ENCODE measurements at regions not wholly inside any gene's neighbourhood (a gene's known extent, or its start where the extent isn't known, plus 50 kb on each side); places are given as distances from the start of the nearest gene placed in this dataset.

DNA sequence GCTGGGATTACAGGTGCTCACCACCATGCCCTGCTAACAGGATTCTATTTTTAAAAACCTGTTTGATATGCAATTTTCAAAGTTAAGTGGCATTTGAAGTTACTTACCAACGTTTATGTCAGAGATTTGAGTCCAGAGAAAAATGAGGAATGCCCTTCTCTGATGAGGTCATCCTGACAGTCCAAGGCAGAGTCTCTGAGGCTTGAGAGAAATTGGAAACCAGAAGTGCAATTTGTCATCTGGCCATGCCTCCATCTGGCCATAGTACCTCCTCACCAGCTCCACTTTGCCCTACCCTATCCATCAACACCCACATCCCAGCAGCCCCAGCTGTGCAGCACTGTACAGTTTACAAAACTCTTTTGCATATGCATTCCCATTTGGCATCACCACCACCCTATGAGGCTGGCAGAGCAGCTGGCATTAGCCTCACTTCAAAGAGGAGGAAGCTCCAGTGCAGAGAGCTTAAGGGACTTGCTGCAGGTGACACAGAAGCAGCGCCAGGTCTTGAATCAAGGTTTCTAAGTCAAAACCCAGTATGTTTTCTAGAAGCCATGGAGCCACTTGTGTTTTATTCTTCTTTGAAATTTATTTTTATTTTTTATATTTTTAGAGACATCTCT, 54.5 kb upstream of the PDZD8 start:
- TF ChIP-seq, protein P1, sequence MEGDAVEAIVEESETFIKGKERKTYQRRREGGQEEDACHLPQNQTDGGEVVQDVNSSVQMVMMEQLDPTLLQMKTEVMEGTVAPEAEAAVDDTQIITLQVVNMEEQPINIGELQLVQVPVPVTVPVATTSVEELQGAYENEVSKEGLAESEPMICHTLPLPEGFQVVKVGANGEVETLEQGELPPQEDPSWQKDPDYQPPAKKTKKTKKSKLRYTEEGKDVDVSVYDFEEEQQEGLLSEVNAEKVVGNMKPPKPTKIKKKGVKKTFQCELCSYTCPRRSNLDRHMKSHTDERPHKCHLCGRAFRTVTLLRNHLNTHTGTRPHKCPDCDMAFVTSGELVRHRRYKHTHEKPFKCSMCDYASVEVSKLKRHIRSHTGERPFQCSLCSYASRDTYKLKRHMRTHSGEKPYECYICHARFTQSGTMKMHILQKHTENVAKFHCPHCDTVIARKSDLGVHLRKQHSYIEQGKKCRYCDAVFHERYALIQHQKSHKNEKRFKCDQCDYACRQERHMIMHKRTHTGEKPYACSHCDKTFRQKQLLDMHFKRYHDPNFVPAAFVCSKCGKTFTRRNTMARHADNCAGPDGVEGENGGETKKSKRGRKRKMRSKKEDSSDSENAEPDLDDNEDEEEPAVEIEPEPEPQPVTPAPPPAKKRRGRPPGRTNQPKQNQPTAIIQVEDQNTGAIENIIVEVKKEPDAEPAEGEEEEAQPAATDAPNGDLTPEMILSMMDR (IDR thresholded peaks at IDR 0.05; ENCODE audit: partially characterized antibody, unreplicated experiment) = no peak
- Mint-ChIP-seq H3K4me3 (ENCODE audit: unreplicated experiment) (peak overlapping the region; percentile 30), H3K9me3 (ENCODE audit: unreplicated experiment) (peaks cover 3% of the 10 kb centered on the region), H3K27me3 (ENCODE audit: unreplicated experiment) (peaks cover 9% of the 10 kb centered on the region), H3K27ac (ENCODE audit: unreplicated experiment) (peak overlapping the region; percentile 54), H3K4me1 (ENCODE audit: low read depth, unreplicated experiment) (peaks cover 20% of the 10 kb centered on the region), H3K36me3 (ENCODE audit: unreplicated experiment) (no peaks in the 10 kb centered on the region)
- no peak for DNase-seq

DNA sequence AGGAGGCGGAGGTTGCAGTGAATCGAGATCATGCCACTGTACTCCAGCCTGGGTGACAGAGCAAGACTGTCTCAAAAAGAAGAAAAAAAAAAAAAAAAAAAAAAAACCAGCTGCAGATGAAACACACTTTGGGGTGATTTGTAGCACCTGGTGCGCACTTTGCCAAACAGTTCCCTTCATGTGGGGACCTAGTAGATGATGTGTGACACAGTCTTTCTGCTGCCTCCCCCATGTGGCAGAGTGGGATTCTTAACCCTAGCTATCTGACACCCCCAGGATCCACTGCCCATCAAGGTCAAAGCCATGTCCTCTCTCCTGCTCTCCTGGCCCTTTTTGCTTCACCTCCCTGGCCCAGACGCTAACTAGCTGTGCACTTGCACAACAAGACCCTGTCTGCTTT, 52.1 kb upstream of the PDZD8 start:
- DNase-seq = peak; percentile 30
- Mint-ChIP-seq H3K9me3 (ENCODE audit: unreplicated experiment) (peaks cover 3% of the 10 kb centered on the region), H3K4me1 (ENCODE audit: low read depth, unreplicated experiment) (peaks cover 20% of the 10 kb centered on the region), H3K27me3 (ENCODE audit: unreplicated experiment) (peaks cover 6% of the 10 kb centered on the region), H3K27ac (ENCODE audit: unreplicated experiment) (peak overlapping the region; percentile 90), H3K36me3 (ENCODE audit: unreplicated experiment) (no peaks in the 10 kb centered on the region), H3K4me3 (ENCODE audit: unreplicated experiment) (peak overlapping the region; percentile 66)
- TF ChIP-seq, protein P1 (IDR thresholded peaks at IDR 0.05; ENCODE audit: partially characterized antibody, unreplicated experiment) = no peak

GRCh38 chr10:117425974-117426566, 50.8 kb upstream of the PDZD8 start:
- no peak overlapping the region for H3K27ac Mint-ChIP-seq (ENCODE audit: unreplicated experiment)
- H3K27me3 Mint-ChIP-seq (ENCODE audit: unreplicated experiment) = peaks cover 6% of the 10 kb centered on the region
- no peak for DNase-seq
- H3K4me3 Mint-ChIP-seq (ENCODE audit: unreplicated experiment) = no peak overlapping the region
- peaks cover 4% of the 10 kb centered on the region for H3K36me3 Mint-ChIP-seq (ENCODE audit: unreplicated experiment)
- peaks cover 3% of the 10 kb centered on the region for H3K9me3 Mint-ChIP-seq (ENCODE audit: unreplicated experiment)
- peaks cover 20% of the 10 kb centered on the region for H3K4me1 Mint-ChIP-seq (ENCODE audit: low read depth, unreplicated experiment)
- TF ChIP-seq, protein P1 (IDR thresholded peaks at IDR 0.05; ENCODE audit: partially characterized antibody, unreplicated experiment) = no peak

DNA sequence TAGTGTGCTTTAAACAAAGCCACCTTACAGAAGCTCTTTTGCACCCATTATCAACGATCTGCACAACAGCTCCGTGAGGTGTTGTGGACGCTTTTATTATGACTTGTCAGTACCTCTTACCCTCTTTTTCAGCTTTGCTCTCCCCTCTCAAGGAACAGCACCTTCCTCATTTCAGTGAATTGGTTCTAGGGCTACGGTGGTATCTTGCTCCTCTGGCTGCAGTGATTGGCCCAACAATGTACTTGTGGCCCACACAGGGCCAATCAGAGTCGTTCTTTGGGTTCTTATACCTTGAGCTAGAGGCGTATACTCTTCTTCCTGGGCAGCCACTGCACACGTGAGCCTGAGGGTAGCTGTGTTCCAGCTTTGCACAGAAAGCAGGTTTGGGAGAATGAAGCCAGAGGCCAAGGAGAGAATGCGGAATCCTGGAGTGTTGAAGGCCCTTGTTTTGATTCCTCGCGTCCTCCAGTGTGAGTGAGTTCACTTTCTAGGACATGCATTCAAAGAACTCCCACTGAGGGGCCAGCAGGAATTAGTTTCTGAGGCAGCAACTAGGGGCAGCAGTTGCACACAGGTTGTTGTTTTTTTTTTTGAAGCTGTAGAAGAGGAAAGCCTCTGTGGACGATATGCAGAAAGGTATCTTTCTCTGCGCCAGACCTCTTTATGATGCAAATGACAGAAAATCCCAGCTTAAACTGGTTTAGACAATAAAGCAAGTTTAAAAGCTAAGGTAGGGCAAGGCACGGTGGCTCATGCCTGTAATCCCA, 49.8 kb upstream of the PDZD8 start:
- peaks cover 20% of the 10 kb centered on the region for H3K4me1 Mint-ChIP-seq (ENCODE audit: low read depth, unreplicated experiment)
- no peak overlapping the region for H3K27ac Mint-ChIP-seq (ENCODE audit: unreplicated experiment)
- peaks cover 5% of the 10 kb centered on the region for H3K36me3 Mint-ChIP-seq (ENCODE audit: unreplicated experiment)
- peaks cover 6% of the 10 kb centered on the region for H3K27me3 Mint-ChIP-seq (ENCODE audit: unreplicated experiment)
- peaks cover 1% of the 10 kb centered on the region for H3K9me3 Mint-ChIP-seq (ENCODE audit: unreplicated experiment)
- TF ChIP-seq, protein P1 (IDR thresholded peaks at IDR 0.05; ENCODE audit: partially characterized antibody, unreplicated experiment) = no peak
- H3K4me3 Mint-ChIP-seq (ENCODE audit: unreplicated experiment) = no peak overlapping the region
- DNase-seq = no peak

All from glutamatergic neuron (in vitro differentiated cells).